Neural cell (in vitro differentiated cells): ENCODE measurements at regions not wholly inside any gene's neighbourhood (a gene's known extent, or its start where the extent isn't known, plus 50 kb on each side); places are given as distances from the start of the nearest gene placed in this dataset.
A peak's percentile ranks its signal among the peaks of the same experiment; 100 is the strongest.

Experiments used
- H2AFZ ChIP-seq: fragments of 200-600, 300-800 bp; sonication (generic), shearing (Covaris generic); 2 replicates; pipeline ENCODE4 v1.6.0; 2014; ENCODE audit warnings: low read depth, mild to moderate bottlenecking, antibody characterized with exemption, low read length, moderate library complexity
- H3F3A ChIP-seq: fragments of 200-600 bp; shearing (Covaris generic); 2 replicates; pipeline ENCODE4 v1.6.1; 2016; ENCODE audit warnings: mild to moderate bottlenecking, moderate library complexity, mixed read lengths, antibody characterized with exemption, low read length; ENCODE audit not compliant: insufficient read depth, poor library complexity, severe bottlenecking
- H3K27ac ChIP-seq: fragments of 200-600, 300-800 bp; sonication (generic), shearing (Covaris generic); 2 replicates; pipeline ENCODE4 v1.5.1; 2014; ENCODE audit warnings: mild to moderate bottlenecking, low read length, moderate library complexity
- H3K27me3 ChIP-seq: fragments of 300-800, 200-600 bp; sonication (generic), shearing (Covaris generic); 2 replicates; pipeline ENCODE4 v1.6.0; 2014; ENCODE audit warnings: mild to moderate bottlenecking, low read depth, low read length, moderate library complexity; ENCODE audit not compliant: insufficient read depth
- H3K36me3 ChIP-seq: fragments of 300-800, 200-600 bp; sonication (generic), shearing (Covaris generic); 2 replicates; pipeline ENCODE4 v1.5.1; 2014; ENCODE audit warnings: mild to moderate bottlenecking, antibody characterized with exemption, low read length, moderate library complexity; ENCODE audit not compliant: insufficient read depth
- H3K4me2 ChIP-seq: fragments of 300-800, 200-600 bp; sonication (generic), shearing (Covaris generic); 2 replicates; pipeline ENCODE4 v1.6.0; 2014; ENCODE audit warnings: mild to moderate bottlenecking, low read length
- H3K4me3 ChIP-seq: fragments of 300-800, 200-600 bp; sonication (generic), shearing (Covaris generic); 2 replicates; pipeline ENCODE4 v1.5.1; 2014; ENCODE audit warnings: mild to moderate bottlenecking, low read length, moderate library complexity
- H3K79me2 ChIP-seq: fragments of 200-600 bp; shearing (Covaris generic); replicated peaks from 2 replicates; pipeline ENCODE4 v1.6.0; 2014; ENCODE audit warnings: mild to moderate bottlenecking, low read length, moderate library complexity; ENCODE audit not compliant: insufficient read depth
- H3K9ac ChIP-seq: fragments of 300-800, 200-600 bp; sonication (generic), shearing (Covaris generic); 2 replicates; pipeline ENCODE4 v1.6.1; 2016; ENCODE audit warnings: mild to moderate bottlenecking, low read length, mixed read lengths
- H3K9me2 ChIP-seq: fragments of 200-600 bp; shearing (Covaris generic); 2 replicates; pipeline ENCODE4 v1.6.1; 2016; ENCODE audit warnings: mild to moderate bottlenecking, low read length, mixed read lengths; ENCODE audit not compliant: insufficient read depth
- H3K9me3 ChIP-seq: fragments of 200-600, 300-800 bp; sonication (generic), shearing (Covaris generic); 2 replicates; pipeline ENCODE4 v1.6.1; 2016; ENCODE audit warnings: mild to moderate bottlenecking, mixed run types, low read length, moderate library complexity, mixed read lengths
- H4K20me1 ChIP-seq: fragments of 200-600 bp; shearing (Covaris generic); 2 replicates; pipeline ENCODE4 v1.6.1; 2016; ENCODE audit warnings: mild to moderate bottlenecking, mixed run types; ENCODE audit not compliant: insufficient read depth
- EP300 ChIP-seq: fragments of 450-650 bp; conservative IDR thresholded peaks from 2 replicates; pipeline ENCODE4 v1.6.1; 2014; ENCODE audit warnings: antibody characterized with exemption, mild to moderate bottlenecking, moderate library complexity; ENCODE audit not compliant: poor library complexity, severe bottlenecking
- EZH2 ChIP-seq: fragments of 200-600, 300-800 bp; shearing (Covaris generic), sonication (generic); IDR thresholded peaks from 2 replicates; pipeline ENCODE4 v1.6.1; 2014; ENCODE audit warnings: antibody characterized with exemption, low read length, borderline replicate concordance, mild to moderate bottlenecking; ENCODE audit not compliant: insufficient read depth, poor library complexity, severe bottlenecking
- MXI1 ChIP-seq: fragments of 450-650 bp; conservative IDR thresholded peaks from 2 replicates; pipeline ENCODE4 v1.6.1; 2014; ENCODE audit warnings: antibody characterized with exemption, mild to moderate bottlenecking; ENCODE audit not compliant: poor library complexity, severe bottlenecking
- POLR2AphosphoS5 ChIP-seq: IDR thresholded peaks from 2 replicates; pipeline ENCODE4 v1.6.1; 2012
- RAD21 ChIP-seq: fragments of 450-650 bp; conservative IDR thresholded peaks from 2 replicates; pipeline ENCODE4 v1.6.1; 2014; ENCODE audit warnings: antibody characterized with exemption, mild to moderate bottlenecking, moderate library complexity
- SMC3 ChIP-seq: fragments of 450-650 bp; conservative IDR thresholded peaks from 2 replicates; pipeline ENCODE4 v1.6.1; 2014; ENCODE audit warnings: antibody characterized with exemption, mild to moderate bottlenecking, moderate library complexity; ENCODE audit not compliant: poor library complexity
- TAF1 ChIP-seq: IDR thresholded peaks from 2 replicates; pipeline ENCODE4 v1.6.1; 2012; ENCODE audit warnings: low read depth
- TF ChIP-seq, protein P1 (sequence below): IDR thresholded peaks from 2 replicates; pipeline ENCODE4 v1.6.1; 2012; ENCODE audit warnings: borderline replicate concordance
- TF ChIP-seq, protein P2 (sequence below): fragments of 450-650 bp; IDR thresholded peaks from 2 replicates; pipeline ENCODE4 v1.5.1; 2014; ENCODE audit warnings: antibody characterized with exemption, mild to moderate bottlenecking, moderate library complexity; ENCODE audit not compliant: poor library complexity, severe bottlenecking

DNA sequence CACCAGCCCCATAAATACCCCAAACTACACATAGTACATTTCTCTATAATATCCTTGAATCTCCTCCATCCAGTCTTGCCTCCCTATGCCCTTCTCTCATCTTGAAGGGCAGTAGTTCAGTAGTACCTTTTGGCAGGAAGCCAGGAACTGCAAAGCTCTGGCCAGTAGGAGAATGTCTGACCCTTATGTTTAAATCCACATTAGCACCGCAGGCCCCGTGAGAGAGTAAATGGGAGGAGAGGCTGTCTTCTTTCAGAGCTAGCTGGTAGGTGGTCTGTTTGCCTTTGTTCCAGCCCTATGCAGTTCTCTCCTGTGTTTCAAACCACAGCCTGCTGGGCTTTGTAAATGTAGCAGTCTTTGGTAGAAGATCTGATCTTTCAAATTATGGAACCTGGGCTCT lies 690.7 kb downstream of the DOK5 start:
- Histone ChIP-seq H4K20me1 (no peaks in the 10 kb centered on the region), H3K4me3 (no peak overlapping the region), H3K27ac (no peak overlapping the region), H3K9me3 (no peaks in the 10 kb centered on the region), H3K9ac (no peak overlapping the region), H2AFZ (no peak overlapping the region), H3K79me2 (no peaks in the 10 kb centered on the region), H3F3A (no peaks in the 10 kb centered on the region), H3K4me2 (no peak overlapping the region), H3K9me2 (no peaks in the 10 kb centered on the region), H3K36me3 (no peaks in the 10 kb centered on the region), H3K27me3 (no peaks in the 10 kb centered on the region)
- TF ChIP-seq MXI1 (no peak), POLR2AphosphoS5 (peak; percentile 14)

GRCh38 chr20:55160996-55161395 lies 685.6 kb downstream of the DOK5 start:
- Histone ChIP-seq H2AFZ (no peak overlapping the region), H3K79me2 (no peaks in the 10 kb centered on the region), H3K27me3 (no peaks in the 10 kb centered on the region), H3F3A (no peaks in the 10 kb centered on the region), H3K9me2 (no peaks in the 10 kb centered on the region), H3K4me2 (no peak overlapping the region), H3K9me3 (no peaks in the 10 kb centered on the region), H3K36me3 (no peaks in the 10 kb centered on the region), H3K4me3 (no peak overlapping the region), H3K9ac (no peak overlapping the region), H3K27ac (no peak overlapping the region), H4K20me1 (no peaks in the 10 kb centered on the region)
- TF ChIP-seq, protein P1, sequence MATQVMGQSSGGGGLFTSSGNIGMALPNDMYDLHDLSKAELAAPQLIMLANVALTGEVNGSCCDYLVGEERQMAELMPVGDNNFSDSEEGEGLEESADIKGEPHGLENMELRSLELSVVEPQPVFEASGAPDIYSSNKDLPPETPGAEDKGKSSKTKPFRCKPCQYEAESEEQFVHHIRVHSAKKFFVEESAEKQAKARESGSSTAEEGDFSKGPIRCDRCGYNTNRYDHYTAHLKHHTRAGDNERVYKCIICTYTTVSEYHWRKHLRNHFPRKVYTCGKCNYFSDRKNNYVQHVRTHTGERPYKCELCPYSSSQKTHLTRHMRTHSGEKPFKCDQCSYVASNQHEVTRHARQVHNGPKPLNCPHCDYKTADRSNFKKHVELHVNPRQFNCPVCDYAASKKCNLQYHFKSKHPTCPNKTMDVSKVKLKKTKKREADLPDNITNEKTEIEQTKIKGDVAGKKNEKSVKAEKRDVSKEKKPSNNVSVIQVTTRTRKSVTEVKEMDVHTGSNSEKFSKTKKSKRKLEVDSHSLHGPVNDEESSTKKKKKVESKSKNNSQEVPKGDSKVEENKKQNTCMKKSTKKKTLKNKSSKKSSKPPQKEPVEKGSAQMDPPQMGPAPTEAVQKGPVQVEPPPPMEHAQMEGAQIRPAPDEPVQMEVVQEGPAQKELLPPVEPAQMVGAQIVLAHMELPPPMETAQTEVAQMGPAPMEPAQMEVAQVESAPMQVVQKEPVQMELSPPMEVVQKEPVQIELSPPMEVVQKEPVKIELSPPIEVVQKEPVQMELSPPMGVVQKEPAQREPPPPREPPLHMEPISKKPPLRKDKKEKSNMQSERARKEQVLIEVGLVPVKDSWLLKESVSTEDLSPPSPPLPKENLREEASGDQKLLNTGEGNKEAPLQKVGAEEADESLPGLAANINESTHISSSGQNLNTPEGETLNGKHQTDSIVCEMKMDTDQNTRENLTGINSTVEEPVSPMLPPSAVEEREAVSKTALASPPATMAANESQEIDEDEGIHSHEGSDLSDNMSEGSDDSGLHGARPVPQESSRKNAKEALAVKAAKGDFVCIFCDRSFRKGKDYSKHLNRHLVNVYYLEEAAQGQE = no peak
- no peak for TF ChIP-seq TAF1
- TF ChIP-seq EZH2 = no peak
- TF ChIP-seq MXI1 = no peak
- no peak for TF ChIP-seq SMC3
- TF ChIP-seq RAD21 = no peak

GRCh38 chr20:55160037-55160436 lies 684.6 kb downstream of the DOK5 start:
- no peak overlapping the region for H2AFZ ChIP-seq
- H3K36me3 ChIP-seq = no peaks in the 10 kb centered on the region
- H3K4me3 ChIP-seq = no peak overlapping the region
- no peak overlapping the region for H3K9ac ChIP-seq
- no peak overlapping the region for H3K27ac ChIP-seq
- no peaks in the 10 kb centered on the region for H3K9me2 ChIP-seq
- no peaks in the 10 kb centered on the region for H3K27me3 ChIP-seq
- no peaks in the 10 kb centered on the region for H3F3A ChIP-seq
- no peak overlapping the region for H3K4me2 ChIP-seq
- H3K79me2 ChIP-seq = no peaks in the 10 kb centered on the region
- TF ChIP-seq RAD21 (no peak), MXI1 (no peak), EZH2 (no peak), EP300 (no peak), TAF1 (no peak), POLR2AphosphoS5 (no peak), SMC3 (no peak)
- TF ChIP-seq, protein P2, sequence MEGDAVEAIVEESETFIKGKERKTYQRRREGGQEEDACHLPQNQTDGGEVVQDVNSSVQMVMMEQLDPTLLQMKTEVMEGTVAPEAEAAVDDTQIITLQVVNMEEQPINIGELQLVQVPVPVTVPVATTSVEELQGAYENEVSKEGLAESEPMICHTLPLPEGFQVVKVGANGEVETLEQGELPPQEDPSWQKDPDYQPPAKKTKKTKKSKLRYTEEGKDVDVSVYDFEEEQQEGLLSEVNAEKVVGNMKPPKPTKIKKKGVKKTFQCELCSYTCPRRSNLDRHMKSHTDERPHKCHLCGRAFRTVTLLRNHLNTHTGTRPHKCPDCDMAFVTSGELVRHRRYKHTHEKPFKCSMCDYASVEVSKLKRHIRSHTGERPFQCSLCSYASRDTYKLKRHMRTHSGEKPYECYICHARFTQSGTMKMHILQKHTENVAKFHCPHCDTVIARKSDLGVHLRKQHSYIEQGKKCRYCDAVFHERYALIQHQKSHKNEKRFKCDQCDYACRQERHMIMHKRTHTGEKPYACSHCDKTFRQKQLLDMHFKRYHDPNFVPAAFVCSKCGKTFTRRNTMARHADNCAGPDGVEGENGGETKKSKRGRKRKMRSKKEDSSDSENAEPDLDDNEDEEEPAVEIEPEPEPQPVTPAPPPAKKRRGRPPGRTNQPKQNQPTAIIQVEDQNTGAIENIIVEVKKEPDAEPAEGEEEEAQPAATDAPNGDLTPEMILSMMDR = no peak
- TF ChIP-seq, protein P1 = no peak
- H4K20me1 ChIP-seq = no peaks in the 10 kb centered on the region
- no peaks in the 10 kb centered on the region for H3K9me3 ChIP-seq
